Calu3 (cell line): ENCODE measurements at regions not wholly inside any gene's neighbourhood (a gene's known extent, or its start where the extent isn't known, plus 50 kb on each side); places are given as distances from the start of the nearest gene placed in this dataset.
A peak's percentile ranks its signal among the peaks of the same experiment; 100 is the strongest.

Source experiments
- BruUV-seq: library from RNA; stranded (reverse); fragments of 400-500 nt; replicated peaks from 2 replicates; lab custom pipeline; 2021; lab: Mats Ljungman, UMichigan
- CTCF ChIA-PET: fragments of 300-600 bp; sonication (Branson Sonifier 250); formaldehyde crosslinking; loops from one replicate; lab custom pipeline; 2022; ENCODE audit warnings: antibody characterized with exemption; lab: Charles Lee
- DNase-seq: peaks from one replicate; pipeline ENCODE4 v3.0.0; 2022
- H3K27ac Mint-ChIP-seq: one replicate; pipeline ENCODE4 v1.8.0; 2022; ENCODE audit warnings: mixed read lengths; ENCODE audit not compliant: unreplicated experiment
- H3K27me3 Mint-ChIP-seq: one replicate; pipeline ENCODE4 v1.8.0; 2022; ENCODE audit warnings: mixed read lengths; ENCODE audit not compliant: unreplicated experiment
- H3K36me3 Mint-ChIP-seq: one replicate; pipeline ENCODE4 v1.8.0; 2022; ENCODE audit warnings: mild to moderate bottlenecking, moderate library complexity, mixed read lengths; ENCODE audit not compliant: insufficient read depth, unreplicated experiment
- H3K4me1 Mint-ChIP-seq: one replicate; pipeline ENCODE4 v1.8.0; 2022; ENCODE audit warnings: mild to moderate bottlenecking, low read depth, mixed read lengths; ENCODE audit not compliant: unreplicated experiment
- H3K4me3 Mint-ChIP-seq: one replicate; pipeline ENCODE4 v1.8.0; 2022; ENCODE audit warnings: mild to moderate bottlenecking, low read depth, moderate library complexity, mixed read lengths; ENCODE audit not compliant: unreplicated experiment
- H3K9me3 Mint-ChIP-seq: one replicate; pipeline ENCODE4 v1.8.0; 2022; ENCODE audit warnings: low read depth, mixed read lengths; ENCODE audit not compliant: unreplicated experiment
- intact Hi-C: fragments of 100-400 bp; cut with micrococcal nuclease; formaldehyde crosslinking; loops from one replicate; pipeline ENCODE4 v1.10.0; 2022; ENCODE audit not compliant: unreplicated experiment
- TF ChIP-seq, protein P1 (sequence below): fragments of 200-600 bp; IDR thresholded peaks from one replicate; pipeline ENCODE4 v1.8.0; 2022; ENCODE audit warnings: antibody characterized with exemption; ENCODE audit not compliant: unreplicated experiment

DNA sequence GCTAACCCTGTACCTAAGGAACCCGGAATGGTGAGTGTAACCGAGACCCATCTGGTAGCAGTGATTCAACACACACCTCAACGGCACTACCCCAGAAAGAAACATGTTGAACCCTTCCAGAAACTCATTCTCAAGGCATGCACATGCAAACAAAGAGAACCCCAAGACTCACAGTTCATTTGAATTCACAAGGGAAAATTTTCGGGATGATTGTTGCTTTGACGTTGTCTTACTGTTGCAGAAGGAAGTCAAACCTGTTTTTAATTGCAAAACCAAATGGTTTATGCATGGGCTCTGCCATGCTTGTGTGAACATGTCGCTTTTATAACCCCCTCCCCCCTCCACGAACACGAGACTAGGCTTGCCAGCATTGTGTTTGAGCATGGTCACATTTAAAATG lies 539.7 kb downstream of the GATA3 start:
- no peak overlapping the region for H3K4me3 Mint-ChIP-seq
- no peak overlapping the region for H3K27ac Mint-ChIP-seq
- no peaks in the 10 kb centered on the region for H3K27me3 Mint-ChIP-seq
- TF ChIP-seq, protein P1, sequence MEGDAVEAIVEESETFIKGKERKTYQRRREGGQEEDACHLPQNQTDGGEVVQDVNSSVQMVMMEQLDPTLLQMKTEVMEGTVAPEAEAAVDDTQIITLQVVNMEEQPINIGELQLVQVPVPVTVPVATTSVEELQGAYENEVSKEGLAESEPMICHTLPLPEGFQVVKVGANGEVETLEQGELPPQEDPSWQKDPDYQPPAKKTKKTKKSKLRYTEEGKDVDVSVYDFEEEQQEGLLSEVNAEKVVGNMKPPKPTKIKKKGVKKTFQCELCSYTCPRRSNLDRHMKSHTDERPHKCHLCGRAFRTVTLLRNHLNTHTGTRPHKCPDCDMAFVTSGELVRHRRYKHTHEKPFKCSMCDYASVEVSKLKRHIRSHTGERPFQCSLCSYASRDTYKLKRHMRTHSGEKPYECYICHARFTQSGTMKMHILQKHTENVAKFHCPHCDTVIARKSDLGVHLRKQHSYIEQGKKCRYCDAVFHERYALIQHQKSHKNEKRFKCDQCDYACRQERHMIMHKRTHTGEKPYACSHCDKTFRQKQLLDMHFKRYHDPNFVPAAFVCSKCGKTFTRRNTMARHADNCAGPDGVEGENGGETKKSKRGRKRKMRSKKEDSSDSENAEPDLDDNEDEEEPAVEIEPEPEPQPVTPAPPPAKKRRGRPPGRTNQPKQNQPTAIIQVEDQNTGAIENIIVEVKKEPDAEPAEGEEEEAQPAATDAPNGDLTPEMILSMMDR = no peak
- CTCF ChIA-PET = no interaction called here
- DNase-seq = no peak
- no TSS peak for BruUV-seq
- intact Hi-C loops = no loop called here
- no peaks in the 10 kb centered on the region for H3K36me3 Mint-ChIP-seq
- H3K4me1 Mint-ChIP-seq = peaks cover 12% of the 10 kb centered on the region
- no peaks in the 10 kb centered on the region for H3K9me3 Mint-ChIP-seq

GRCh38 chr10:8594711-8595110 lies 540.2 kb downstream of the GATA3 start:
- H3K27me3 Mint-ChIP-seq = no peaks in the 10 kb centered on the region
- intact Hi-C loops = no loop called here
- TF ChIP-seq, protein P1 = no peak
- BruUV-seq = no TSS peak
- CTCF ChIA-PET = no interaction called here
- H3K4me3 Mint-ChIP-seq = no peak overlapping the region
- DNase-seq = no peak
- peaks cover 12% of the 10 kb centered on the region for H3K4me1 Mint-ChIP-seq
- H3K27ac Mint-ChIP-seq = no peak overlapping the region
- peaks cover 1% of the 10 kb centered on the region for H3K9me3 Mint-ChIP-seq
- H3K36me3 Mint-ChIP-seq = no peaks in the 10 kb centered on the region

DNA sequence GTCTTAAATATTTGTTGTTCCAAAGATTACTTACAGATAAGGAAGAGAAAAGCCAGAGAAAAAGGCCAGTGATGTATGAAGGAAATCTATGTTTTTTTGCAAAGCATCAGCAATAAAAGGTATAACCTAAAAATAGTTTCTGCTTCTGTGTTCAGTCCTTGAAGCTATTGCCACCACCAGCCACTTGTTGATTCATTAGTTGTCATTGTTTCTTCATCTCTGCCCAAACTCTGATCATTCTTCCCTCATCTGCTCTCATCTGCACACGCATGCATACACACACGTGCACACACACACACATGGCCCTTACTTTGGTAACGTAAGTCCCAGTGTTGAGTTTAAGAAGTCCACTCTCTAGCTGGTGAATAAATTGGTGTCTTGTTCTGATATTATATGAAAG lies 540.7 kb downstream of the GATA3 start:
- intact Hi-C loops = no loop called here
- Mint-ChIP-seq H3K4me3 (no peak overlapping the region), H3K4me1 (peaks cover 12% of the 10 kb centered on the region), H3K27me3 (no peaks in the 10 kb centered on the region), H3K36me3 (no peaks in the 10 kb centered on the region), H3K27ac (no peak overlapping the region), H3K9me3 (peaks cover 3% of the 10 kb centered on the region)
- no peak for DNase-seq
- no TSS peak for BruUV-seq
- CTCF ChIA-PET = no interaction called here
- TF ChIP-seq, protein P1 = no peak

DNA sequence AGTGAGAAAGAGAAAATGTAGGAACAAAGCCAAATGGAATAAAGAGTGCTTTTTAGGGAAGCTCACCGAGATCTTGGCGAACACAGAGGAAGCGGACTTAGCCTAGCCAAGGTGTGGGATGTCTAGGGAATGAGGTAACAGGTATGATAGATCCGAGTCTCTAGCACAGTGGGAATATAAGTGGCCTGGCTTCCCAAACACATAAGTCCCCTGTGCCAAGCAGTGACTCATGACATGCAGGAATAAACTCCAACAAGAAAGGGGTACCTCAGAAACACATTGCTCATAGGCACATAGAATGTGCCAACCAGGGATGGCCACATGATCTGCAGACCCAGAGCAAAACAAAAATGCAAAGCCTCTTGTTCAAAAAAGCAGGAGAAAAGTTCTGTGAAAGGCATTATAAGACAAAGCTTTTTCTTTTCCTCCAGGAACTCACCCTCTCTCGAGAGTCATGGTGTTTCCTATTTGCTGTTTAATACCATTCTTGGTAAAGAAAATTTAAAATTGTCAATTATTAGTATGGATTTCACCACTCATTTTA lies 542.5 kb downstream of the GATA3 start:
- CTCF ChIA-PET = no interaction called here

More for the DNA sequence above, 542.5 kb downstream of the GATA3 start:
- BruUV-seq = no TSS peak
- TF ChIP-seq, protein P1 = no peak
- intact Hi-C loops = no loop called here
- H3K4me3 Mint-ChIP-seq = no peak overlapping the region
- no peak for DNase-seq
- peaks cover 12% of the 10 kb centered on the region for H3K4me1 Mint-ChIP-seq
- H3K27ac Mint-ChIP-seq = peak overlapping the region; percentile 37
- H3K27me3 Mint-ChIP-seq = no peaks in the 10 kb centered on the region
- H3K9me3 Mint-ChIP-seq = peaks cover 3% of the 10 kb centered on the region
- H3K36me3 Mint-ChIP-seq = no peaks in the 10 kb centered on the region
